ENCODE measurements at regions not wholly inside any gene's neighbourhood (a gene's known extent, or its start where the extent isn't known, plus 50 kb on each side); places are given as distances from the start of the nearest gene placed in this dataset.

GRCh38 chr2:387980-388421, 100.1 kb upstream of the ALKAL2 start:
- TF ChIP-seq CTCF (conservative IDR thresholded peaks at IDR 0.05 in 1 of 2, IDR thresholded peaks at IDR 0.05 in 1 of 2; ENCODE audit: low read depth in 1 of 2, low read length in 2 of 2) (no peak), EZH2 (IDR thresholded peaks at IDR 0.05; ENCODE audit: low read length, missing control alignments) (no peak)
